ENCODE measurements at regions not wholly inside any gene's neighbourhood (a gene's known extent, or its start where the extent isn't known, plus 50 kb on each side); places are given as distances from the start of the nearest gene placed in this dataset.

GRCh38 chr6:18883268-18883667 lies 496.1 kb downstream of the RNF144B start:
- TF ChIP-seq NFRKB (IDR thresholded peaks at IDR 0.05) (no peak), HDGF (IDR thresholded peaks at IDR 0.05; ENCODE audit: borderline replicate concordance) (no peak), SP1 (IDR thresholded peaks at IDR 0.05) (no peak), FOXM1 (IDR thresholded peaks at IDR 0.05; ENCODE audit: borderline replicate concordance) (no peak), PKNOX1 (IDR thresholded peaks at IDR 0.05) (no peak), FOXA1 (IDR thresholded peaks at IDR 0.05) (no peak), ARNT (IDR thresholded peaks at IDR 0.05) (no peak), BHLHE40 (IDR thresholded peaks at IDR 0.05; ENCODE audit: borderline replicate concordance) (no peak), ZNF384 (IDR thresholded peaks at IDR 0.05) (no peak), FOXK2 (IDR thresholded peaks at IDR 0.05) (no peak), SUZ12 (IDR thresholded peaks at IDR 0.05) (no peak), TARDBP (IDR thresholded peaks at IDR 0.05) (no peak)

Data from HEK293T (cell line).